Fibroblast of mammary gland (primary cell): ENCODE measurements at regions not wholly inside any gene's neighbourhood (a gene's known extent, or its start where the extent isn't known, plus 50 kb on each side); places are given as distances from the start of the nearest gene placed in this dataset.
A peak's percentile ranks its signal among the peaks of the same experiment; 100 is the strongest.

ENCODE experiments used
- DNase-seq: peaks from one replicate; pipeline ENCODE4 v3.0.0-alpha.2; 2010; ENCODE audit warnings: low read depth
- H3K4me3 ChIP-seq: 2 replicates; pipeline ENCODE4 v1.5.1; 2011; ENCODE audit warnings: low read depth, mild to moderate bottlenecking, low read length, moderate library complexity; ENCODE audit not compliant: control insufficient read depth
- CTCF ChIP-seq: conservative IDR thresholded peaks from 2 replicates; pipeline ENCODE4 v1.5.1; 2011; ENCODE audit warnings: low read depth, low read length, inconsistent platforms; ENCODE audit not compliant: control insufficient read depth, insufficient read depth

- TF ChIP-seq CTCF, result no peak
- DNase-seq, result no peak
- no peak overlapping the region for H3K4me3 ChIP-seq
These were observed 154.4 kb upstream of the ZNF644 start for GRCh38 chr1:91176250-91176649.

GRCh38 chr1:91174734-91175133, 152.9 kb upstream of the ZNF644 start:
- no peak for DNase-seq
- no peak overlapping the region for H3K4me3 ChIP-seq
- no peak for TF ChIP-seq CTCF

- peak; percentile 2 for DNase-seq
- H3K4me3 ChIP-seq, result no peak overlapping the region
- no peak for TF ChIP-seq CTCF
These were observed 151.6 kb upstream of the ZNF644 start for GRCh38 chr1:91173346-91173890.

- no peak for TF ChIP-seq CTCF
- DNase-seq, result no peak
- H3K4me3 ChIP-seq, result no peak overlapping the region
These were observed 150.7 kb upstream of the ZNF644 start for GRCh38 chr1:91172541-91172940.

- no peak overlapping the region for H3K4me3 ChIP-seq
- DNase-seq, result peak; percentile 10
- TF ChIP-seq CTCF, result no peak
These were observed 150.1 kb upstream of the ZNF644 start for GRCh38 chr1:91171898-91172297.

GRCh38 chr1:91170571-91170970, 148.7 kb upstream of the ZNF644 start:
- no peak for DNase-seq
- no peak for TF ChIP-seq CTCF
- H3K4me3 ChIP-seq, result no peak overlapping the region
